ENCODE measurements at regions not wholly inside any gene's neighbourhood (a gene's known extent, or its start where the extent isn't known, plus 50 kb on each side); places are given as distances from the start of the nearest gene placed in this dataset.
A peak's percentile ranks its signal among the peaks of the same experiment; 100 is the strongest.

DNA sequence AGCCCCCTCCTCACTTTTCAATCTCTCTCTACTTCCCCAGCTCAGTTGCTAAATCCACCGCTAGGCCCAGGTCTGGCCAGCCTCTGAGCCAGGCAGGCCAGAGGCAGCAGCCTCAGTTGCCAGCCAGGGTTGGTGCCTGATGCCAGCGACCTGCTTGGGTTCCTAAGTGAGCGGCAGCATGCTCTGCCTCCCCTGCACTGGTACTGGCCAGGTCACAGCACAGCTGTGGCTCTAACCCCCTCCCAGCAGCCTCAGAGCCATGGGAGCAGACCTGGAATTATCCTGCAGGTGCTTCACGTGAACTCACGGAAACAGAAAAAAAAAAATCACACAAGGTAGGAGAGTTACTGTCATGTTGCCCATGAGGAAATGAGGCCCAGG is 82.5 kb upstream of the ATF3 start:
- DNase-seq (ENCODE audit: low spot score) = no peak

DNA sequence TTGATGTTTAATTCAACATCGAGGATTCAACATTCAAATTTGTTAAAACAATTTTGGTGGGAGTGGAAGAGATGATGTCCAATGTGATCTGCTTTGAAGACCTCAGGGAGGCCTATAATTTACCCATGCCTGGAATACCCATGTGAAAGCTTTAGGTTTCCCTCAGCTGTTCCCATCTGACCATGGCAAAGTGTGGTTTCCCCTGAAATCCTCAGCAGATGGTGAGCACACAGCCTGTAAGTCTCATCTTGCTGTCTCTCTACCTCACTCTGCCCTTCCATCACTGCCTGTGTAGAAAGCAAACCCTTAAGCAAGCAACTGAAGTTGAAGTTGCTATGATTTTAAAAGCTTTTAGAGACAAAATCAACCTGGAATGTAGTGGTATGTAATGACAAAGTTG is 80.1 kb upstream of the ATF3 start:
- DNase-seq (ENCODE audit: low spot score) = no peak

DNA sequence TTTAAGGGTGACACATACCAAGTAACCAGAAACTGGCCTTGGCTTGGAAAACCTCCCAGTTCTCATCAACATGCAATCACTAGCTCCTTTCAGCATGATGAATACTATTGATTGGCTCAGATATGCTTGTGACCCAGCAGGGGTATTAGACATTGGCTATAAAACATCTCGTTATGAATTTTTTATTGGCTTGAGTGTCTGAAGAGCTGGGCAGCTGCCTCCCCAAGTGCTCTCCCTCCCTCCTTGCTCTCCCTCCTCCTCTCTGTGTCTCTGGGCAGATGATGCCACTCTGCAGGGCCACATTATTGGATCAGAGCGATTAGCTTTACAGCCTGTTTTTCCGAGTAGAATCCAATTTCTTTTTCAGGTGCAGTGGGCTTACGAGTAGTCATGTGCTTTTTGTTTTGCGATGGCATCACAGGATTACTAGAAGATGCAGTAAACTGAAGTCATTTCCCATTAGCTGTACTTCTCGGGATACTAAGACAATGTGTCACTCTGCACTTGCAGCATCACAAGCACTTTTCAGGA is 79.3 kb upstream of the ATF3 start:
- no peak for DNase-seq (ENCODE audit: low spot score)

DNA sequence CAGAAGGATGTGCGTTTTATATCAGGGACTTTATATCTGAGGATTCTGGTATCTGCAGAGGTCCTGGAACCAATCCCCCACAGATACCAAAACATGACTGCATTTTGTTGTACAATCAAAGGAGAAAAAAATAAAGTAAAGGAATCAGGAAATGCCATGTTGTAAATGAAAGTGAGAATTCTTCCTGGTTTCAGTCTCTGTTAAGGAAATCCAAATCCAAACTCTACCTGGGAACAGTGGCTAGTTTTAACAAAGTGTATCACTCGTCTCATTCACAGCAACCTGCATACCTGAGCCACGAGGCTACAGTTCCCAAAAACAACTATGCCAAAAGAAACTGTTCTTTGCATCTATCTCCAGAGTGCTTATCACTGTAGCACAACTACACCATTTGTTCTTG is 77.3 kb upstream of the ATF3 start:
- no peak for DNase-seq (ENCODE audit: low spot score)

DNA sequence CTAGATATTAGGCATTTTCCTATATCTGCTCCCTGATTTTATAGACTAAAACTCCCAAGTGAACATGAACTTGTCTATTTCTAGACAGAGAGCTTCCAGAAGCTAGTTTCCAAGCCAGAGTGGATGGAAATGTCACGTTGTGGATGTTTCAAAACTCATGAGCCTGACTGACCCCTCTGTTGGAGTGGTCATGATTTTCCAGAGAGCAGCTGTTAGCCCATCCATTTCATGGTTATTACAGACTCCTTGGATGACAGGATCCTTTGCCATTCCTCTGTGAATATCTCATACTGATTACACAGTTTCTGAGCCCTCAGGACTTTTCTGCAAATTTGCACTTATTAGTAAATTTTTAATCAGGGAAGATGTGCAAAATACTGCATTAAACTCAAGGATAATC is 76.8 kb upstream of the ATF3 start:
- DNase-seq (ENCODE audit: low spot score) = no peak

DNA sequence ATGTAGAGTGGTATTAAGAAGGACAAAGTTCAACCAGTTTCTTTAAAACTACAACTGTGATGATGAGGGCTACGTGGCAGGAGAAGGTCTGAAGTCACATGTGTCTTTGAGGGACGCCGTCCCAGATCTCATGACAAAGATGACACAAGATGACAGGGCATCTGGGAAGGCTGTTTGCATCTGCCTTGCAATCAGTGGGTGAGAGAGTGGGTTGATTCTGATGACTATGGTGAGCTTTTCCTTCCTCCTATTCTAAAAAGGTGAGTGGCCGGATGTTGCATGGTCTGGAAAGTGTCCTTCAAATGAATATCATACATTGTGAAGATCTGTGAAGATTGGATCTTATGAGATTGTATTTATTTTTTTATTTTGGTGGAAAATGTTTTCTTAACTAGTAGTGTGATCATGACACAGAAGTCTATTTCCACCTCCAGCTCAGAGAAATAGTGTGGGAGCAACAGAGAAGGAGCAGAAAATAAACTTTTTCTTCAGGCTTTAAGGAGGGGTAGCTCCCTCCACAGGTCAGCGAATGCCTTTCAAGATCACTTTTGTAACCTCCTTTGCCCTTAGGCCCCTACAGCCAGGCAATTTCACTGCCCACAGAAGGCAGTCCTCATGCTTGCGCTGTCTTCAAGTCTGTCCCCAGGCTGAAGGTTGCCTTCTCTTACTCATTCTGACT is 76.0 kb upstream of the ATF3 start:
- DNase-seq (ENCODE audit: low spot score) = no peak

DNA sequence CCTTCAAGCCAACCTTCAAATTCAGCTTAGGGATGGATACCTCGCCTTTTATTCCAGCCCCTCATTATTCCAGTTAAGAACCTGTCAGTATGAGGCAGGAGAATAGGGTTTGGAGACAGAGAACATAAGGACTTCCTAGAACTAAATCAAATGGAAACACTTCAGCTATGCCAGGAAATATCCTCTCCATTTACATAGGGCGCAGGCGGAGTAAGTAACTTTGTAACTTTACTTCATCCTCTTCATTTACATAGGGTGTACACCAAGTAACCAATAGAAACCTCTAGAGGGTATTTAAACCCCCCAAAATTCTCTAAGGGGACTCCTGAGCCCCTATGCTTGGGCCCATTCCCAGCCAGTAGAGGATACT is 75.4 kb upstream of the ATF3 start:
- DNase-seq (ENCODE audit: low spot score) = no peak

DNA sequence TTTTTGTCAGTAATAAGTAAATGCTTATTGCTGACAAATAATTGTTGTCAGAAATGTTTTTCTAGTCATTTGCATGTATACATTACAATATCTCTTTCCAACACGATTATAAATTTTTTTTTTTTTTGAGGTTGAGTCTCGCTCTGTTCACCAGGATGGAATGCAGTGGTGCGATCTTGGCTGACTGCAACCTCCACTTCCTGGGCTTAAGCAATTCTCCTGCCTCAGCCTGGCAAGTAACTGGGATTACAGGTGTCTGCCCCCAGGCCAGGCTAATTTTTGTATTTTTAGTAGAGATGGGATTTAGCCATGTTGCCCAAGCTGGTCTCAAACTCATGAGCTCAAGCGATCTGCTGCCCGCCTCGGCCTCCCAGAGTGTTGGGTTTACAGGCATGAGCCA is 72.0 kb upstream of the ATF3 start:
- DNase-seq (ENCODE audit: low spot score) = no peak

DNA sequence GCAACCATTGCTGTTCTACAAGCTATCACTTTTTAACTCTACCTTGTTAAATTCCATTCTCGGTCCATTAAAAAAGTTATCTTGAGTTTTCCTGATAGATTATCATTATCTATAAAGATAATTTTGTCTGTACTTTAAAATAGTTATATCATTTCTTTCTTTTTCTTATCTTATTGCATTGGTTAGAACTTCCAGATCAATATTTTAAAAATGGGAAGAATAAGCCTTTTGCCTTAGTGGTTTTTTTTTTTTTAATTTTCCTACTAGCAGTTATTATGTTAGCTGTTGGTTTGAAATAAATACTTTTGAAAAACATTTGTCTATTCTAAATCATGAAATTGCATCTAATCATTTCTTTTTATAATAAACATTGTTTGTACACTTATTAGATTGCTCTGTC is 71.0 kb upstream of the ATF3 start:
- DNase-seq (ENCODE audit: low spot score) = no peak

DNA sequence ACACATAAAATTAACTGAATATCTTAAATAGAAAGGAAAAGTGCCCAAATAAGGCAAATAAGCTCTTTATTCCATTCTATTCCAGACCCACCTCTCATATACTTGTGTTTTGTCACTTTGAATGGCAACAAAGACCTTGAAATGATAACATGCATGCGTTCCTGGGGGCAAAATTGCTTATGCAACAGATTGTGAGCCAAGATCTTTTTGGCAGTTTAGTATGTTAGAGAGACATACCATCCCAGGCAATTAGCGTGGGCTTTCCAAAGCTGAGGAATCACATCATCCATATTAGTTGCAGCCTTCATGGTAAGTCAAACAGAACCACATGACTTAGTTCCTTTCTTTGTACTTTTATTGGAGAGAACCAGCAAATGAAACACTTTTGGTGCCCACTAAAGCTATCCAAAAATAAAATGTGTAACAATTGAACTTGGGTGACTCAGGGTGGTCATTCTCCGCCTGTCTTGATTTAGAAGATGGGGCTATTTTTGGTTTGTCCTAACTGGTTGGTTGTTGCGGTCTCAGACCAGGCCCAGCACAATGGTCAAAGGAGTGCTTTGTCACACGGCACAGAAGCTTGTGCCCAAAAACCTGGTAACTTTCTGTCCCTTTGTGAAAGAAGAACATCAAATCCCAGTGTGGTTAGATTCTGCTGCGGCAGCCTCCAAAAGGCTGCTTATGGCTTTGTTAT is 68.7 kb upstream of the ATF3 start:
- no peak for DNase-seq (ENCODE audit: low spot score)

DNA sequence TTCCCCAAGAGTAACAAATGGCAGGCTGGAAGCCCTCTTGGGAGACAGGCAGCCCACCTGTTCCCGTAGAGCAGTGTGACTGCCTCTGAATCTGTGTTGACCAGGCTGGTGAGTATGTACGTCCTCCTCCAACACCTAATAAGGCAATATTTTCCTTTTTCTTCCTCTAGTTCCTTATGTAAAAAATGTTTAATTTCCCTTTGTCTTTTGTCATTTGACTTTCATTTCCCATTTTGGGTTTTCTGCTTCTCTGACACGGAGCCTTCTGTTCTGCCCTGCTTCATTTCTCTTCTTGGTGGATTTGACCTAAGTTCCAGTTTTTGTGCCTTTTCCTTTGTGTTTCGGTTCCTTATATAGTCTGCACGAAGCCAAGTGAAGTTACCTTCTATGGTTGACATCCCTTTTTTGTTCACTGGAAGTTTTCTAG is 65.8 kb upstream of the ATF3 start:
- no peak for DNase-seq (ENCODE audit: low spot score)

DNA sequence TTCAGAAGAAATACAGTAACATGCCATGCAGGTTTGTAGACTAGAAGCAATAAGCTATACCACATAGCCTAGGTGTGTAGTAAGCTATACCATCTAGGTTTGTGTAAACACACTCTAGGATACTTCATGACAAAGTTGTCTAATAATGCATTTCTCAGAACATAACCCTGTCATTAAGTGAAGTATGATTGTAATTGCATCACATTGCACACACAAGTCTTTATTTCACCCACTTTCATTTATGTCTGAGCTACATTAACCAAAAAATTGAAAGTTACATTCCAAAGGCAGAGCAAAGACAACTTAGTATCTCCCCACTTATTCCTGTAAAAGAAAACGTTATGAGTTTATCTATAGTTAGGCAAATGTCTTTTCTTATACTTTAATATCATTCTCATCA is 64.5 kb upstream of the ATF3 start:
- no peak for DNase-seq (ENCODE audit: low spot score)

DNA sequence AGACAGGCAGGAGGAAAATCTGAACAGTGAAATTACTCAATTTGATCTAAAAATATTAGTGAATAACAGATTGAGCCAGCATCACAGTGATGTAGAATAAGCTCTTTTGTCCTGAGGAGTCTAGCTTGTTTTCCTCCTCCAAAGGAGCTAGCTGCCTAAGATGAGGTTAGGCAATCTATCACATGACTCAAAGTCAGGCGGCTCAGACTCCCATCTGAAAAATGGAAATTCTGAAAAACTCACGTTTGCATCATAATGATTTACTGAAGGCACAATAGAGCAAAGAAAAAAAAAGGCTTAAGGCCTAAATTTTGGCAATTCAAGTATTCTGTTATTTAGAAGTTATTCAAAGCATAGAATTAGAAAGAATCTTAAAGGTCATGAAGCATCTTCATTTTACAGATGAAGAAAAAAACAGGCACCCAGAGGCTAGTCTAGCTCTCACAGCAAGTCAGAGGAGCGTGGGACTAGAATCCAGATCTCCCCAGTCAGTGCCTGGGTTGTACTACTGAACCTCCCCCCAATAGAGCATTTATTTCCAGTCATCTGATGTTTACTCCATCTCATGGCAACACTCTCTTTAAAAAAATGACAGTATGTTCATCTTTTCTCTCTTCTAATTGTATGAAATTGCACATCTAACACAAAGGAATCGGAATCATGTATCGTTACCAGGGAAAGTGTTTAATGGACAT is 62.5 kb upstream of the ATF3 start:
- DNase-seq (ENCODE audit: low spot score) = peak; percentile 74

DNA sequence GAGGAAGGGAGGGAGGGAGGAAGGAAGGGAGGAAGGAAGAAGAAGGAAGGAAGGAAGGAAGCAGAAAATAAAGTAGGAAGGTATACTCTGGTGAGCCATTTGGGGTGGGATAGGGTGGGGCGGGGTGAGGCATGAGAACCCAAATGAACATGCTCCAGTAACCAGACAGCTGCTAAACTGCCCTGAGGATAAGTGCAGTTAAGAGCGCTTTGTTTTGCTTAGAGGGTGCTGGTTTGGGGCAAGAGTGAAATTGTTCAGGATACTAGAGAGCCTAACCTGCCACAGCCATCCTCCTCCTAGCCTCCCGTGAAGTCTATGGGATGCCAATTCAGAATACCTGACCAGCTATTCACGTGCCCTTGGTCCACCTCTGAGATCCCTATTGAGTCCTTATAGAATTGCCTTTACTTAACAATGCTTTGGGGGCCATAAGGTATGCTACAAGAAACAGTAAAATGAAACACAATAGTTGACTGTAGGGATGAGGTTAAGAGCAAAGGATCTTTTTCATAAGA is 59.0 kb upstream of the ATF3 start:
- no peak for DNase-seq (ENCODE audit: low spot score)

DNA sequence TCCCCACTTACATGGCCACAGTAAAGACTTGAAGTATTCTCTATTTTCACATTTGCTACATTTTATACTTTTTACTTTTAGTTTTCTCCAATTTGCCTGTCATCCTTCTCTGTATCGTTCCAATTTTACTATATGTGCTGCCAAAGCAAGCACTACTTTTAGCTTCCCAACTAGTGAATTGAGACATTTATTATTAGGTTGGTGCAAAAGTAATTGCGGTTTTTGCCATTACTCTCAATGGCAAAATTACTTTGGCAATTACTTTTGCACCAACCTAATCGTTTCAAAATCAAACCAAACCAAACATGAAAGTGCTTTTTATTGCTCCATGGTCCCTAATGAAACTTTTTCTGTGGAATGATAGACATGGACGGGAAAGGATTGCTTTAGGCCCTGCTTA is 56.6 kb upstream of the ATF3 start:
- no peak for DNase-seq (ENCODE audit: low spot score)

DNA sequence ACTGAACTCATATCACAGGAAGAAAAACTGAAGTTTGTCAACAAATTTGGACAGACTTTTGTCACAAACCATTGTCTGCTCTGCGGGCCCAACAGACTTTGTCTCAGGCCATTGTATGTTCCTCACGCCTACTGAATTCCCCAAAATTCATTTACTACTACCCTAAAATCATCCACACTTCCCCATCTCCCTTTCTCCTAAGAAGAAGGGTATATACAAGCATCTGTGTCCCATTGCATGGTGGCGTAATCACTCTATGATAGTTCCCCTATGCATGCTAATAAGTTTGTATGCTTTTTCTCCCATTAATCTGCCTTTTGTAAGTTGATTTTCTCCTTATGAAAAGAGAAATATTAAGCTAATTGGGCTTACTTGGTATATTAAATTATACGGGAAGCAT is 54.9 kb upstream of the ATF3 start:
- no peak for DNase-seq (ENCODE audit: low spot score)

DNA sequence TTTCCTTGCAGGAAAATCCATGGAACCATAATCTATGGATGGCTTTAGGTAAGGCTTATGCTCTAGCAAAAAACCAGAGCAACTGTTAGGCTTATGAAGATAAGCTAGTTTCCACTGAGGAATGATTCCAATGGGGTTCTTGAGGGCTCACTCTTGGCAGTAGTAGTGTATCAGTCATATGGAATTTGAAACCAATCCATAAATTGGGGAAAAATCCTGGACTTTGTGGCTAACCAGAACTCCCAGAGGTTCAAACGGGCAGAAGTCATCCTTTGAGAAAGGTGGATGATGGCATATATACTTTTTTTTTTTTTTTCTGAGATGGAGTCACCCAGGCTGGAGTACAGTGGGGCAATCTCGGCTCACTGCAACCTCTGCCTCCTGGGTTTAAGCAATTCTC is 54.2 kb upstream of the ATF3 start:
- DNase-seq (ENCODE audit: low spot score) = no peak

DNA sequence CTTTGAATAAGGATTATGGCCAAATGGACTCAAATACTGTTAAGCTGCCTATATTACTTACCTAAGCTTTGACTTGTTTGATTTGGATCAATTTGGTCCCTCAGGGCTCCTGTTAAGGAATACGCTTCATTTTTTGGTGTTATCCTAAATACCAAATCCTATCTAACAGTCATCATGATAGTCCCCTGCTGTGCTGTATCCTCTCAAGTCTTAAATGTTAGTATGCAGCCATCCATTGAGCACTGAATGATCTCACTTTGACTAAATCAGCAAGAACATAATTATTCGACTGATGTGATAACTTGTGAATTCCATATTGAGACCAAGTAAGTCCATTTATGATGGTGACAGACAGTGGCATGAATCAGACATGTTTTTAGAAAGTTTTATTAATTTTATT is 53.1 kb upstream of the ATF3 start:
- no peak for DNase-seq (ENCODE audit: low spot score)

DNA sequence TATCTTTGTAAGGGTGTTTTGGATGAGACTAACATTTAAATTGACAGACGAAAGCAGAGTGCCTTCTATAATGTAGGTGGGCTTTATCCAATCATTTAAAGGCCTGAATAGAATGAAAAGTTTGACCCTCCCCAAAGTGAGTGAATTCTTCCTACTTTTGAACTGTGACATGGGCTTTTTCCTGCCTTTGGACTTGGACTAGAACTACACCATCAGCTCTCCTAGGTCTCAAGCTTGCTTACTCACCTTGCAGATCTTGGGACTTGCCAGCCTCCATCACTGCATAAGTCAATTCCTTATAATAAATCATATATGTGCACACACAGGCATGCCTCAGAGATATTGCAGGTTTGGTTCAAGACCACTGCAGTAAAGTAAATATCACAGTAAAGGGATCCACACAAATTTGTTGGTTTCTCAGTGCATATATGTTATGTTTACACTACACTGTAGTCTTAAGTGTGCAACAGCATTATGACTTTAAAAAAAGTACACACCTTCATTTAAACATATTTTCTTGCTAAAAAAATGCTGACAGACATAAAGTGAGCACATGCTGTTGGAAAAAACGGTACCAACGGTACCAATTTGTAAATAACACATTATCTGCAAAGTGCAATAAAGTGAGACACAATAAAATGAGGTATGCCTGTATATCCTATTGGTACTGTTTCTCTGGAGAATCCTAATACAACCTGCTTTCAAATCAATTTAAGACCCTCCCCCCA is 51.6 kb upstream of the ATF3 start:
- DNase-seq (ENCODE audit: low spot score) = no peak

DNA sequence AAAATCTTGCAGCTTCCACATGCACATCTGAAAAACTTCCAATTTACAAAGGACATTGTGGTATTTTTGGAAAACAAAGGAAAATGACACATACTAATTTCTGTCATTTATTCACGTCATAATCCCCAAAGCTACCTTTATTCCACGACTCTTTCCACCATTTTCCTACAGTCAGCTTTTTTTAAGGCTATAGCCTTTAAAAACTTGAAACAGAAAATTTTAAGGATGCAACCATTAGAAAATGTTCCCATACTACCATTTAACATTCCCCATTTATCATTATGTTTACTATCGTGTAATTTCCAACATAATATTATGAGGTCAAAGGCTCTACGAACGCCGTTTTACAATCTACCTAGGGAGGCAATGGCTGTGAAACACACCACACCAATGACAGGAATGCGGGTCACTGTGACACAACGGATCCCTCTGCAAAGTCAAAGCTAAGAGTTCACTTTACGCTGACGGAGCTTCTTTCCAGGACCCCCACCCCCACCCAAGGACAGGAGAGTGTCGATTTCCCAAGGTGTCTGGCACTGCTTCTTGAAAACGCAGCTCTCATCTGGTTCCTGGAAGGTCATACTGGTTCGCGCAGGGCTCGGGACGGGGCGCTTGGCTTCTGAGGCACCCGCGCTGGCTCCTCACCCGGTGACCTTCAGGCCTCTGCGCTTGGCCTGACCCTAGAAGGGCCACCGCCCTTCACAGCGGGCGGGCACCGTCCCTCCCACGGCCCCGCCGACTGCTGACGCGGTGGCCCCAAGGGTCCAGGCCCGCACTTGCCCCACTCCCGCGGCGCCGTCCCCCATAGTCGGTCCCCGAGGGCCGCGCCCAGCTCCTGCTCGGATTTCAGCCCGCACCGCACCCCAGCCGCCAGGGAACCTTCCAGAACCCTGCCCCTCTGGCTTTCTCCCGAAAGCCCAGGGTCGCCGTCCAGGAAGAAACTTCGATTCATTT is 50.5 kb upstream of the ATF3 start:
- peak; percentile 63 for DNase-seq (ENCODE audit: low spot score)
